Naive thymus-derived CD4-positive, alpha-beta T cell (primary cell): ENCODE measurements at regions not wholly inside any gene's neighbourhood (a gene's known extent, or its start where the extent isn't known, plus 50 kb on each side); places are given as distances from the start of the nearest gene placed in this dataset.

Experiments
- ATAC-seq: fragments of 150-1000 bp; cut with Tn5 transposase; 2 replicates; pipeline ENCODE4 v1.10.0; 2021; ENCODE audit warnings: mild to moderate bottlenecking, moderate library complexity
- CTCF ChIA-PET: fragments of 350-600 bp; sonication (Branson Sonifier 250); formaldehyde crosslinking; loops from one replicate; lab custom pipeline; 2021; ENCODE audit warnings: antibody characterized with exemption; lab: Charles Lee
- POLR2A ChIA-PET: fragments of 350-600 bp; sonication (Branson Sonifier 250); formaldehyde crosslinking; loops from one replicate; lab custom pipeline; 2021; ENCODE audit warnings: antibody characterized with exemption, inconsistent platforms; lab: Charles Lee
- DNase-seq, 9 donors: peaks; one replicate each; pipeline versions ENCODE4 v3.0.0 to v3.0.0-alpha.2; 2020 to 2022; ENCODE audit warnings: mixed read lengths in 1 of 9
- H3K27ac ChIP-seq: one replicate; pipeline ENCODE4 v1.7.0; 2013; ENCODE audit warnings: mild to moderate bottlenecking, low read depth, low read length, moderate library complexity
- H3K27me3 ChIP-seq, 2 donors: one replicate each; pipeline ENCODE4 v1.7.0; 2013; ENCODE audit warnings: low read length in 2 of 2, mild to moderate bottlenecking in 2 of 2, moderate library complexity in 2 of 2; ENCODE audit not compliant: control insufficient read depth in 2 of 2, insufficient read depth in 2 of 2
- H3K36me3 ChIP-seq, 3 experiments: 1 replicate in 2 of 3; 2 replicates in 1 of 3; pipeline ENCODE4 v1.7.0; 2013; ENCODE audit warnings: low read length in 3 of 3, mild to moderate bottlenecking in 3 of 3, moderate library complexity in 1 of 3; ENCODE audit not compliant: insufficient read depth in 3 of 3, control insufficient read depth in 2 of 3
- H3K4me1 ChIP-seq, 2 donors: one replicate each; pipeline ENCODE4 v1.7.0; 2013; ENCODE audit warnings: low read length in 2 of 2, mild to moderate bottlenecking in 2 of 2, moderate library complexity in 1 of 2; ENCODE audit not compliant: control insufficient read depth in 2 of 2, insufficient read depth in 2 of 2
- H3K4me3 ChIP-seq: 2 replicates; pipeline ENCODE4 v1.7.0; 2013; ENCODE audit warnings: mild to moderate bottlenecking, low read length
- H3K9me3 ChIP-seq, 3 experiments: 1 replicate in 2 of 3; 2 replicates in 1 of 3; pipeline ENCODE4 v1.7.0; 2013; ENCODE audit warnings: low read length in 3 of 3; ENCODE audit not compliant: control insufficient read depth in 2 of 3
- H3K27ac Mint-ChIP-seq, 9 donors: one replicate each; pipeline ENCODE4 v1.8.0; 2020 to 2022; ENCODE audit warnings: mixed read lengths in 9 of 9, mild to moderate bottlenecking in 8 of 9, moderate library complexity in 5 of 9, inconsistent platforms in 2 of 9
- H3K27me3 Mint-ChIP-seq, 5 donors: one replicate each; pipeline ENCODE4 v1.8.0; 2021 to 2022; ENCODE audit warnings: mixed read lengths in 5 of 5, mild to moderate bottlenecking in 1 of 5
- H3K36me3 Mint-ChIP-seq, 5 donors: one replicate each; pipeline ENCODE4 v1.8.0; 2020 to 2022; ENCODE audit warnings: mixed read lengths in 5 of 5, mild to moderate bottlenecking in 3 of 5, inconsistent platforms in 1 of 5
- H3K4me1 Mint-ChIP-seq, 7 donors: one replicate each; pipeline ENCODE4 v1.8.0; 2020 to 2022; ENCODE audit warnings: mixed read lengths in 7 of 7, mild to moderate bottlenecking in 3 of 7, inconsistent platforms in 1 of 7
- H3K4me3 Mint-ChIP-seq, 10 donors: one replicate each; pipeline ENCODE4 v1.8.0; 2020 to 2022; ENCODE audit warnings: mild to moderate bottlenecking in 10 of 10, mixed read lengths in 10 of 10, moderate library complexity in 6 of 10, inconsistent platforms in 2 of 10
- H3K9me3 Mint-ChIP-seq, 11 donors: one replicate each; pipeline ENCODE4 v1.8.0; 2020 to 2022; ENCODE audit warnings: mixed read lengths in 11 of 11, mild to moderate bottlenecking in 4 of 11, inconsistent platforms in 1 of 11, moderate library complexity in 1 of 11
- intact Hi-C, 2 donors: fragments of 100-400 bp; cut with micrococcal nuclease; formaldehyde crosslinking; loops; one replicate each; pipeline ENCODE4 v1.15.1; 2023

- no peaks in the 10 kb centered on the region for H3K36me3 ChIP-seq
- Mint-ChIP-seq H3K9me3 (peaks cover 1 to 14% (median 6%) of the 10 kb centered on the region in 11 donors), H3K27me3 (no peaks in the 10 kb centered on the region), H3K4me3 (no peak overlapping the region), H3K36me3 (no peaks in the 10 kb centered on the region), H3K4me1 (no peaks in the 10 kb centered on the region), H3K27ac (no peak overlapping the region)
- DNase-seq, result no peak
- H3K27me3 ChIP-seq, result no peaks in the 10 kb centered on the region
- no peak overlapping the region for H3K4me3 ChIP-seq
- intact Hi-C loops, result no loop called here
- ChIA-PET CTCF (no interaction called here), POLR2A (no interaction called here)
- no peaks in the 10 kb centered on the region for H3K4me1 ChIP-seq
- ATAC-seq, result no peak
- no peak overlapping the region for H3K27ac ChIP-seq
- no peaks in the 10 kb centered on the region for H3K9me3 ChIP-seq
These were observed 420.3 kb downstream of the GABRG2 start for GRCh38 chr5:162487528-162488525.

GRCh38 chr5:162496100-162496808 lies 428.7 kb downstream of the GABRG2 start:
- H3K9me3 ChIP-seq, result no peaks in the 10 kb centered on the region
- Mint-ChIP-seq H3K4me1 (no peaks in the 10 kb centered on the region), H3K36me3 (no peaks in the 10 kb centered on the region), H3K27ac (no peak overlapping the region), H3K4me3 (no peak overlapping the region), H3K9me3 (peaks cover 0 to 21% (median 3%) of the 10 kb centered on the region in 11 donors), H3K27me3 (no peaks in the 10 kb centered on the region)
- intact Hi-C loops, result no loop called here
- H3K4me1 ChIP-seq, result no peaks in the 10 kb centered on the region
- DNase-seq (no peak), ATAC-seq (no peak)
- ChIA-PET POLR2A (no interaction called here), CTCF (no interaction called here)
- H3K27me3 ChIP-seq, result no peaks in the 10 kb centered on the region
- no peak overlapping the region for H3K27ac ChIP-seq
- H3K4me3 ChIP-seq, result no peak overlapping the region
- H3K36me3 ChIP-seq, result no peaks in the 10 kb centered on the region

- Histone ChIP-seq H3K36me3 (no peaks in the 10 kb centered on the region), H3K4me3 (no peak overlapping the region), H3K4me1 (no peaks in the 10 kb centered on the region), H3K9me3 (no peaks in the 10 kb centered on the region), H3K27ac (no peak overlapping the region), H3K27me3 (no peaks in the 10 kb centered on the region)
- ChIA-PET CTCF (no interaction called here), POLR2A (no interaction called here)
- Mint-ChIP-seq H3K36me3 (no peaks in the 10 kb centered on the region), H3K4me1 (no peaks in the 10 kb centered on the region), H3K27ac (no peak overlapping the region), H3K4me3 (no peak overlapping the region), H3K9me3 (peaks cover 0 to 20% (median 5%) of the 10 kb centered on the region in 11 donors), H3K27me3 (no peaks in the 10 kb centered on the region)
- intact Hi-C loops, result no loop called here
- DNase-seq (no peak), ATAC-seq (no peak)
These were observed 429.9 kb downstream of the GABRG2 start for GRCh38 chr5:162497455-162497854.

GRCh38 chr5:162502780-162503179 lies 435.2 kb downstream of the GABRG2 start:
- Mint-ChIP-seq H3K36me3 (no peaks in the 10 kb centered on the region), H3K4me1 (no peaks in the 10 kb centered on the region), H3K27me3 (no peaks in the 10 kb centered on the region), H3K4me3 (no peak overlapping the region), H3K27ac (no peak overlapping the region), H3K9me3 (peaks cover 0 to 16% (median 3%) of the 10 kb centered on the region in 11 donors)
- DNase-seq (no peak), ATAC-seq (no peak)
- no peaks in the 10 kb centered on the region for H3K27me3 ChIP-seq
- H3K9me3 ChIP-seq, result no peaks in the 10 kb centered on the region
- ChIA-PET POLR2A (no interaction called here), CTCF (no interaction called here)
- H3K4me3 ChIP-seq, result no peak overlapping the region
- intact Hi-C loops, result no loop called here
- H3K27ac ChIP-seq, result no peak overlapping the region
- no peaks in the 10 kb centered on the region for H3K36me3 ChIP-seq
- no peaks in the 10 kb centered on the region for H3K4me1 ChIP-seq

- H3K36me3 Mint-ChIP-seq, result no peaks in the 10 kb centered on the region
- Histone ChIP-seq H3K36me3 (no peaks in the 10 kb centered on the region), H3K27ac (no peak overlapping the region), H3K27me3 (no peaks in the 10 kb centered on the region), H3K4me1 (no peaks in the 10 kb centered on the region), H3K9me3 (no peaks in the 10 kb centered on the region), H3K4me3 (no peak overlapping the region)
- no peak overlapping the region for H3K27ac Mint-ChIP-seq
- POLR2A ChIA-PET, result no interaction called here
- no peak for DNase-seq
- H3K4me1 Mint-ChIP-seq, result no peaks in the 10 kb centered on the region
- ATAC-seq, result no peak
- intact Hi-C loops, result no loop called here
- CTCF ChIA-PET, result no interaction called here
- no peak overlapping the region for H3K4me3 Mint-ChIP-seq
- H3K9me3 Mint-ChIP-seq, result peaks cover 0 to 16% (median 3%) of the 10 kb centered on the region in 11 donors
- no peaks in the 10 kb centered on the region for H3K27me3 Mint-ChIP-seq
These were observed 436.2 kb downstream of the GABRG2 start for GRCh38 chr5:162503796-162504195.

GRCh38 chr5:162512935-162513565 lies 445.5 kb downstream of the GABRG2 start:
- Mint-ChIP-seq H3K27ac (no peak overlapping the region), H3K9me3 (peaks cover 5 to 50% (median 11%) of the 10 kb centered on the region in 11 donors), H3K4me3 (no peak overlapping the region), H3K4me1 (no peaks in the 10 kb centered on the region), H3K36me3 (peaks cover 0 to 4% (median 0%) of the 10 kb centered on the region in 5 donors), H3K27me3 (no peaks in the 10 kb centered on the region)
- Histone ChIP-seq H3K4me3 (no peak overlapping the region), H3K36me3 (no peaks in the 10 kb centered on the region), H3K27ac (no peak overlapping the region), H3K9me3 (no peaks in the 10 kb centered on the region), H3K27me3 (no peaks in the 10 kb centered on the region), H3K4me1 (no peaks in the 10 kb centered on the region)
- CTCF ChIA-PET, result no interaction called here
- DNase-seq (no peak), ATAC-seq (no peak)
- POLR2A ChIA-PET, result no interaction called here
- intact Hi-C loops, result no loop called here
